ENCODE measurements at regions not wholly inside any gene's neighbourhood (a gene's known extent, or its start where the extent isn't known, plus 50 kb on each side); places are given as distances from the start of the nearest gene placed in this dataset.

DNA sequence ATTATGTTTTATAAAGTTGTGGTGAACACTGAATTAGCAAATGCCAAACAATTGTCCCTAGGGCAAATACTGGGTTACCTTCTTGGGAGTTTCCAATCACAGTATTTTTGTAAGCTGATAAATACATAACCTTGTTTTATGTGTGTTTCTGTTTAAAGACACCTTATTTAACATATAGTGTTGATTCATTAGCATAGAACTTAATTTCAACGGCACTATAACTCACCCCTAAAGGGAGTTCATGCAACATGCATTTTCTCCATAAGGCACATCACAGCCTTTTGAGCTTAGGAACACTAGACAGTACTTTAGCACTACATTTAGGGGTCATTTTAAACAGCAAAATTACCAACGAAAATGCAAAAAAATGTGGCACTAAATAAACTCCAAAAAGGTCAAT is 74.2 kb upstream of the TYRP1 start:
- no peak for ATAC-seq (ENCODE audit: low read depth)
- Histone ChIP-seq H4K91ac (ENCODE audit: insufficient read depth, low read depth, low read length) (no peak overlapping the region), H2BK20ac (ENCODE audit: low read depth, low read length) (no peak overlapping the region), H3K79me1 (ENCODE audit: low read depth in 1 of 2, low read length in 2 of 2) (no peaks in the 10 kb centered on the region), H3K23ac (ENCODE audit: low read depth, low read length) (no peak overlapping the region), H3K4ac (ENCODE audit: low read depth, low read length) (no peak overlapping the region), H3K4me2 (ENCODE audit: low read depth, low read length) (no peak overlapping the region), H4K5ac (ENCODE audit: low read depth, low read length) (no peak overlapping the region), H3K14ac (replicated peaks; ENCODE audit: low read depth, low read length) (no peak overlapping the region), H3K27ac (ENCODE audit: insufficient read depth, low read length) (no peak overlapping the region), H3K9ac (ENCODE audit: low read depth, low read length) (no peak overlapping the region), H3K56ac (ENCODE audit: extremely low read depth, insufficient read depth, low read length) (no peak overlapping the region), H3K36me3 (ENCODE audit: control insufficient read depth, insufficient read depth, low read length) (no peaks in the 10 kb centered on the region), H4K20me1 (ENCODE audit: insufficient read depth, low read length) (no peaks in the 10 kb centered on the region), H3K27me3 (ENCODE audit: control insufficient read depth, insufficient read depth, low read length) (no peaks in the 10 kb centered on the region), H2AK9ac (replicated peaks; ENCODE audit: low read depth, low read length, poor library complexity) (no peak overlapping the region), H2BK15ac (ENCODE audit: low read depth, low read length) (no peak overlapping the region), H3K4me3 (ENCODE audit: insufficient read depth, low read depth, low read length) (no peak overlapping the region), H3K18ac (ENCODE audit: low read depth, low read length) (no peak overlapping the region), H2BK120ac (ENCODE audit: low read depth, low read length) (no peak overlapping the region), H3K4me1 (ENCODE audit: control insufficient read depth, insufficient read depth, low read length) (no peaks in the 10 kb centered on the region), H2BK5ac (ENCODE audit: low read depth, low read length, poor library complexity, severe bottlenecking) (no peak overlapping the region), H2AFZ (replicated peaks; ENCODE audit: low read length, poor library complexity) (no peak overlapping the region), H2AK5ac (ENCODE audit: low read depth, low read length) (no peak overlapping the region), H4K8ac (ENCODE audit: low read depth in 2 of 2, low read length in 2 of 2) (no peak overlapping the region), H3K9me1 (ENCODE audit: insufficient read depth, low read length) (no peaks in the 10 kb centered on the region), H3K9me3 (ENCODE audit: control insufficient read depth, insufficient read depth, low read length) (no peaks in the 10 kb centered on the region)
- BruUV-seq (replicated peaks), result no TSS peak
- ChIA-PET CTCF (interaction anchor here (0.5 kb wide), 1 partner anchor 12 kb away, joined by 9 read pairs; no protein-coding TSS in a partner anchor), POLR2A (ENCODE audit: unreplicated experiment) (no interaction called here)
- no CpG with 5 or more reads among the region's 2 CpGs for WGBS, 2 experiments (ENCODE audit: extremely low coverage in 2 of 2, insufficient read length in 1 of 2)
- no peak for DNase-seq
- intact Hi-C loops (cut with micrococcal nuclease) (no loop called here), in situ Hi-C loops (cut with MboI; ENCODE audit: low sequenced_read_pairs) (no loop called here), dilution Hi-C loops (cut with HindIII; ENCODE audit: low sequenced_read_pairs, unreplicated experiment) (no loop called here)
- TF ChIP-seq CEBPB (IDR thresholded peaks at IDR 0.05; ENCODE audit: low read depth, low read length), result no peak
- TF ChIP-seq RFX5 (IDR thresholded peaks at IDR 0.05; ENCODE audit: low read depth, low read length), result no peak
- TF ChIP-seq, protein P1, sequence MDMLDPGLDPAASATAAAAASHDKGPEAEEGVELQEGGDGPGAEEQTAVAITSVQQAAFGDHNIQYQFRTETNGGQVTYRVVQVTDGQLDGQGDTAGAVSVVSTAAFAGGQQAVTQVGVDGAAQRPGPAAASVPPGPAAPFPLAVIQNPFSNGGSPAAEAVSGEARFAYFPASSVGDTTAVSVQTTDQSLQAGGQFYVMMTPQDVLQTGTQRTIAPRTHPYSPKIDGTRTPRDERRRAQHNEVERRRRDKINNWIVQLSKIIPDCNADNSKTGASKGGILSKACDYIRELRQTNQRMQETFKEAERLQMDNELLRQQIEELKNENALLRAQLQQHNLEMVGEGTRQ (IDR thresholded peaks at IDR 0.05; ENCODE audit: low read depth, low read length), result no peak
- no peak for TF ChIP-seq RAD21 (IDR thresholded peaks at IDR 0.05; ENCODE audit: low read length)
- no peak for TF ChIP-seq SMC3 (IDR thresholded peaks at IDR 0.05; ENCODE audit: low read depth, low read length)
- no peak for TF ChIP-seq CTCF (conservative IDR thresholded peaks at IDR 0.05; ENCODE audit: low read depth, low read length)
- no peak for TF ChIP-seq MAZ (IDR thresholded peaks at IDR 0.05; ENCODE audit: borderline replicate concordance, low read depth, low read length)
- TF ChIP-seq POLR2A (IDR thresholded peaks at IDR 0.05; ENCODE audit: low read depth, low read length), result no peak
- no peak for TF ChIP-seq MXI1 (IDR thresholded peaks at IDR 0.05; ENCODE audit: borderline replicate concordance, low read depth, low read length)
- no peak for TF ChIP-seq ELK1 (IDR thresholded peaks at IDR 0.05; ENCODE audit: borderline replicate concordance, low read depth, low read length)
- no peak for TF ChIP-seq BHLHE40 (IDR thresholded peaks at IDR 0.05; ENCODE audit: low read depth, low read length)
- TF ChIP-seq RCOR1 (IDR thresholded peaks at IDR 0.05; ENCODE audit: insufficient replicate concordance, low read length), result no peak
- no peak for TF ChIP-seq NFE2L2 (IDR thresholded peaks at IDR 0.05; ENCODE audit: low read depth, low read length)
- no peak for TF ChIP-seq FOS (IDR thresholded peaks at IDR 0.05; ENCODE audit: low read depth, low read length)
- TF ChIP-seq MAFK (IDR thresholded peaks at IDR 0.05; ENCODE audit: low read depth, low read length), result no peak
- no peak for TF ChIP-seq CHD1 (IDR thresholded peaks at IDR 0.05; ENCODE audit: low read depth, low read length)

All from IMR-90 (cell line).